WTC11 (cell line): ENCODE measurements at regions not wholly inside any gene's neighbourhood (a gene's known extent, or its start where the extent isn't known, plus 50 kb on each side); places are given as distances from the start of the nearest gene placed in this dataset.

ENCODE experiments used
- ATAC-seq: fragments of 200-7000 bp; cut with Tn5 transposase; 2 replicates; pipeline ENCODE4 v1.10.0; 2021; ENCODE audit warnings: mild to moderate bottlenecking, moderate library complexity
- CTCF ChIA-PET: fragments of 300-600 bp; sonication (Branson Sonifier 250); formaldehyde crosslinking; loops from one replicate; lab custom pipeline; 2021; ENCODE audit warnings: antibody characterized with exemption; lab: Charles Lee
- POLR2A ChIA-PET: fragments of 350-600 bp; sonication (Branson Sonifier 250); formaldehyde crosslinking; loops from one replicate; lab custom pipeline; 2021; ENCODE audit warnings: antibody characterized with exemption; lab: Charles Lee
- DNase-seq: peaks from one replicate; pipeline ENCODE4 v3.0.0; 2021; ENCODE audit warnings: low spot score
- H3K27ac Mint-ChIP-seq: 2 replicates; pipeline ENCODE4 v1.8.0; 2021; ENCODE audit warnings: mixed read lengths
- H3K27me3 Mint-ChIP-seq: 2 replicates; pipeline ENCODE4 v1.8.0; 2021; ENCODE audit warnings: low read depth, mild to moderate bottlenecking, moderate library complexity, mixed read lengths
- H3K36me3 Mint-ChIP-seq: 2 replicates; pipeline ENCODE4 v1.8.0; 2021; ENCODE audit warnings: mixed read lengths
- H3K4me1 Mint-ChIP-seq: 2 replicates; pipeline ENCODE4 v1.8.0; 2022; ENCODE audit warnings: mixed read lengths
- H3K4me3 Mint-ChIP-seq: 2 replicates; pipeline ENCODE4 v1.8.0; 2021; ENCODE audit warnings: mild to moderate bottlenecking, moderate library complexity, mixed read lengths
- H3K9me3 Mint-ChIP-seq: 2 replicates; pipeline ENCODE4 v1.8.0; 2021; ENCODE audit warnings: mixed read lengths
- CBFB ChIP-seq: sonication (generic); formaldehyde crosslinking; IDR thresholded peaks from 2 replicates; pipeline ENCODE4 v1.8.1; 2022; ENCODE audit warnings: mild to moderate bottlenecking, low read depth, missing genetic modification reagents
- FOXJ3 ChIP-seq: sonication (generic); formaldehyde crosslinking; IDR thresholded peaks from 2 replicates; pipeline ENCODE4 v1.9.0; 2021; ENCODE audit warnings: missing genetic modification reagents, mild to moderate bottlenecking, borderline replicate concordance
- FOXP1 ChIP-seq: sonication (generic); formaldehyde crosslinking; IDR thresholded peaks from 2 replicates; pipeline ENCODE4 v1.8.0; 2022; ENCODE audit warnings: missing genetic modification reagents, mild to moderate bottlenecking, moderate library complexity, borderline replicate concordance
- GTF2I ChIP-seq: fragments of 250-450 bp; sonication (Bioruptor Pico); conservative IDR thresholded peaks from 2 replicates; pipeline ENCODE4 v1.4.0; 2021; ENCODE audit warnings: mild to moderate bottlenecking
- HMGA2 ChIP-seq: fragments of 250-450 bp; sonication (Bioruptor Pico); IDR thresholded peaks from 2 replicates; pipeline ENCODE4 v1.4.0; 2021; ENCODE audit warnings: mild to moderate bottlenecking, moderate library complexity
- SP1 ChIP-seq: sonication (generic); formaldehyde crosslinking; conservative IDR thresholded peaks from 2 replicates; pipeline ENCODE4 v1.8.1; 2022; ENCODE audit warnings: missing genetic modification reagents
- TF ChIP-seq, protein P1 (sequence below): fragments of 250-450 bp; sonication (Bioruptor Pico); IDR thresholded peaks from 2 replicates; pipeline ENCODE4 v1.9.0; 2021; ENCODE audit warnings: mild to moderate bottlenecking, borderline replicate concordance
- TF ChIP-seq, protein P2 (sequence below): sonication (generic); formaldehyde crosslinking; IDR thresholded peaks from 2 replicates; pipeline ENCODE4 v1.8.1; 2022; ENCODE audit warnings: low read depth, missing genetic modification reagents, borderline replicate concordance
- TF ChIP-seq, protein P3 (sequence below): fragments of 250-450 bp; sonication (Bioruptor Pico); conservative IDR thresholded peaks from 2 replicates; pipeline ENCODE4 v1.9.0; 2021; ENCODE audit warnings: mild to moderate bottlenecking
- TF ChIP-seq, protein P4 (sequence below): sonication (generic); formaldehyde crosslinking; conservative IDR thresholded peaks from 2 replicates; pipeline ENCODE4 v1.8.1; 2023; ENCODE audit warnings: mild to moderate bottlenecking, low read depth, missing genetic modification reagents, moderate library complexity
- TF ChIP-seq, protein P5 (sequence below): sonication (generic); formaldehyde crosslinking; IDR thresholded peaks from 2 replicates; pipeline ENCODE4 v1.8.1; 2023; ENCODE audit warnings: mild to moderate bottlenecking, missing genetic modification reagents

DNA sequence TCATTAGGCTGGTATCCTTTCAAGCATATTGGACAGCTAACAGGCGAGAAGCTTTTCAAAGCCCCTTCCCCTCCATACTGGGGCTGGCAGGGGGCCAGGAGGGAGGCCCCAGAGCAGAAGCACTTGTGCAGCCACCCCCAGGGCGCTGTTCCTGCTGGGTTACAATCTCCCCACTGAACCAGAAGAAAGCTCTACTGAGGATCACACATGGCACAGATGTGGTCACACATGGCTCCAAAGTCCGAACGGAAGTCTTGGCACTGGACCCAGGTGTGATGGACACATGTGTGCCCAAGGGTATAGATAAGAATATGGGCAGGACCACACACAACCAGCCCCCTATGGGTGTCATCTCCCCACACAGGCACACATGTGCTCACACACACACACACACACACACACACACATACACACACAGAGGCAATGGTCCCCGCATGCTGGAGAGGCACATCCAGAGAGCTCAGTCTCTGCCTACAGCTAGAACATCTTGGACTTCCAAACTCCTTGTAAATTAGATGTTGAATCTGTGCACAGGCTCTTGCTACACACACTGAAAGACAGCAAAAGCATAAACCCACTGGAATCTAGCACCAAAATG lies 56.4 kb downstream of the TTC32 start:
- H3K4me3 Mint-ChIP-seq = no peak overlapping the region
- ChIA-PET POLR2A (no interaction called here), CTCF (interaction anchor here (1.0 kb wide), 1 partner anchor 141 kb away, joined by 3 read pairs; no protein-coding TSS in a partner anchor)
- H3K9me3 Mint-ChIP-seq = peaks cover 11% of the 10 kb centered on the region
- H3K36me3 Mint-ChIP-seq = no peaks in the 10 kb centered on the region
- H3K4me1 Mint-ChIP-seq = no peaks in the 10 kb centered on the region
- no peak overlapping the region for H3K27ac Mint-ChIP-seq
- DNase-seq (no peak), ATAC-seq (no peak)
- H3K27me3 Mint-ChIP-seq = peaks cover 3% of the 10 kb centered on the region; the same call in 1 of the 2 replicates
- TF ChIP-seq, protein P1, sequence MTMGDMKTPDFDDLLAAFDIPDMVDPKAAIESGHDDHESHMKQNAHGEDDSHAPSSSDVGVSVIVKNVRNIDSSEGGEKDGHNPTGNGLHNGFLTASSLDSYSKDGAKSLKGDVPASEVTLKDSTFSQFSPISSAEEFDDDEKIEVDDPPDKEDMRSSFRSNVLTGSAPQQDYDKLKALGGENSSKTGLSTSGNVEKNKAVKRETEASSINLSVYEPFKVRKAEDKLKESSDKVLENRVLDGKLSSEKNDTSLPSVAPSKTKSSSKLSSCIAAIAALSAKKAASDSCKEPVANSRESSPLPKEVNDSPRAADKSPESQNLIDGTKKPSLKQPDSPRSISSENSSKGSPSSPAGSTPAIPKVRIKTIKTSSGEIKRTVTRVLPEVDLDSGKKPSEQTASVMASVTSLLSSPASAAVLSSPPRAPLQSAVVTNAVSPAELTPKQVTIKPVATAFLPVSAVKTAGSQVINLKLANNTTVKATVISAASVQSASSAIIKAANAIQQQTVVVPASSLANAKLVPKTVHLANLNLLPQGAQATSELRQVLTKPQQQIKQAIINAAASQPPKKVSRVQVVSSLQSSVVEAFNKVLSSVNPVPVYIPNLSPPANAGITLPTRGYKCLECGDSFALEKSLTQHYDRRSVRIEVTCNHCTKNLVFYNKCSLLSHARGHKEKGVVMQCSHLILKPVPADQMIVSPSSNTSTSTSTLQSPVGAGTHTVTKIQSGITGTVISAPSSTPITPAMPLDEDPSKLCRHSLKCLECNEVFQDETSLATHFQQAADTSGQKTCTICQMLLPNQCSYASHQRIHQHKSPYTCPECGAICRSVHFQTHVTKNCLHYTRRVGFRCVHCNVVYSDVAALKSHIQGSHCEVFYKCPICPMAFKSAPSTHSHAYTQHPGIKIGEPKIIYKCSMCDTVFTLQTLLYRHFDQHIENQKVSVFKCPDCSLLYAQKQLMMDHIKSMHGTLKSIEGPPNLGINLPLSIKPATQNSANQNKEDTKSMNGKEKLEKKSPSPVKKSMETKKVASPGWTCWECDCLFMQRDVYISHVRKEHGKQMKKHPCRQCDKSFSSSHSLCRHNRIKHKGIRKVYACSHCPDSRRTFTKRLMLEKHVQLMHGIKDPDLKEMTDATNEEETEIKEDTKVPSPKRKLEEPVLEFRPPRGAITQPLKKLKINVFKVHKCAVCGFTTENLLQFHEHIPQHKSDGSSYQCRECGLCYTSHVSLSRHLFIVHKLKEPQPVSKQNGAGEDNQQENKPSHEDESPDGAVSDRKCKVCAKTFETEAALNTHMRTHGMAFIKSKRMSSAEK (CRISPR knock-in tag) = no peak
- no peak for TF ChIP-seq GTF2I (CRISPR knock-in tag)
- TF ChIP-seq, protein P2, sequence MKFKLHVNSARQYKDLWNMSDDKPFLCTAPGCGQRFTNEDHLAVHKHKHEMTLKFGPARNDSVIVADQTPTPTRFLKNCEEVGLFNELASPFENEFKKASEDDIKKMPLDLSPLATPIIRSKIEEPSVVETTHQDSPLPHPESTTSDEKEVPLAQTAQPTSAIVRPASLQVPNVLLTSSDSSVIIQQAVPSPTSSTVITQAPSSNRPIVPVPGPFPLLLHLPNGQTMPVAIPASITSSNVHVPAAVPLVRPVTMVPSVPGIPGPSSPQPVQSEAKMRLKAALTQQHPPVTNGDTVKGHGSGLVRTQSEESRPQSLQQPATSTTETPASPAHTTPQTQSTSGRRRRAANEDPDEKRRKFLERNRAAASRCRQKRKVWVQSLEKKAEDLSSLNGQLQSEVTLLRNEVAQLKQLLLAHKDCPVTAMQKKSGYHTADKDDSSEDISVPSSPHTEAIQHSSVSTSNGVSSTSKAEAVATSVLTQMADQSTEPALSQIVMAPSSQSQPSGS (CRISPR knock-in tag) = no peak
- TF ChIP-seq CBFB (CRISPR knock-in tag) = no peak
- no peak for TF ChIP-seq FOXP1 (CRISPR knock-in tag)
- TF ChIP-seq, protein P3, sequence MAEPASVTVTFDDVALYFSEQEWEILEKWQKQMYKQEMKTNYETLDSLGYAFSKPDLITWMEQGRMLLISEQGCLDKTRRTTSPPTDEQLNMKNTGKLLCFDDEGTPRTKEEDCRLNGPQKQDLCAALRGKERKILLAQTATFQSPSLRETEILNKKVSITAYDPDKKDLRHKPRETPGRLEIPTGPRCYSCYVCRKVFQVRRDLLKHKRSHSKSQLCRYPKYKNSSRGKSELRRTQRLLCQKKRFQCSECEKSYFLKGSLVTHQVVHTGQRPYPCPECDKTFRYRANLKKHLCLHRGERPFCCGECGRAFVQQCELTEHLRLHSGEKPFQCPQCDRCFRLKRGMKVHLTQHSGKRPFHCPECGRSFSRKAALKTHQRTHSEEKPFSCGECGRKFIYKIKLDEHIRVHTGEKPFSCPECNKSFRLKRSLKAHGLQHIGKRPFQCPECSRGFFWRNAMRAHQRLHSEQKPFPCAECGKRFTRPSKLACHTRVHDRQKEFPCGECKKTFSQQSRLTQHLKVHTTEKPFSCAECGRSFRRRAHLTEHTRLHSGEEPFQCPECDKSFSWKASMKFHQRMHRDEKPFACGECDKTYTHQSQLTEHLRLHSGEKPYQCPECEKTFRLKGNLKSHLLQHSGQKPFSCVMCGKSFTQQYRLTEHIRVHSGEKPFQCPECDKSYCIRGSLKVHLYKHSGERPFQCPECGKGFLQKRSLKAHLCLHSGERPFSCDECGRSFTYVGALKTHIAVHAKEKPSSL = no peak
- TF ChIP-seq, protein P4, sequence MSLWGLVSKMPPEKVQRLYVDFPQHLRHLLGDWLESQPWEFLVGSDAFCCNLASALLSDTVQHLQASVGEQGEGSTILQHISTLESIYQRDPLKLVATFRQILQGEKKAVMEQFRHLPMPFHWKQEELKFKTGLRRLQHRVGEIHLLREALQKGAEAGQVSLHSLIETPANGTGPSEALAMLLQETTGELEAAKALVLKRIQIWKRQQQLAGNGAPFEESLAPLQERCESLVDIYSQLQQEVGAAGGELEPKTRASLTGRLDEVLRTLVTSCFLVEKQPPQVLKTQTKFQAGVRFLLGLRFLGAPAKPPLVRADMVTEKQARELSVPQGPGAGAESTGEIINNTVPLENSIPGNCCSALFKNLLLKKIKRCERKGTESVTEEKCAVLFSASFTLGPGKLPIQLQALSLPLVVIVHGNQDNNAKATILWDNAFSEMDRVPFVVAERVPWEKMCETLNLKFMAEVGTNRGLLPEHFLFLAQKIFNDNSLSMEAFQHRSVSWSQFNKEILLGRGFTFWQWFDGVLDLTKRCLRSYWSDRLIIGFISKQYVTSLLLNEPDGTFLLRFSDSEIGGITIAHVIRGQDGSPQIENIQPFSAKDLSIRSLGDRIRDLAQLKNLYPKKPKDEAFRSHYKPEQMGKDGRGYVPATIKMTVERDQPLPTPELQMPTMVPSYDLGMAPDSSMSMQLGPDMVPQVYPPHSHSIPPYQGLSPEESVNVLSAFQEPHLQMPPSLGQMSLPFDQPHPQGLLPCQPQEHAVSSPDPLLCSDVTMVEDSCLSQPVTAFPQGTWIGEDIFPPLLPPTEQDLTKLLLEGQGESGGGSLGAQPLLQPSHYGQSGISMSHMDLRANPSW (CRISPR knock-in tag) = no peak
- no peak for TF ChIP-seq FOXJ3 (CRISPR knock-in tag)

DNA sequence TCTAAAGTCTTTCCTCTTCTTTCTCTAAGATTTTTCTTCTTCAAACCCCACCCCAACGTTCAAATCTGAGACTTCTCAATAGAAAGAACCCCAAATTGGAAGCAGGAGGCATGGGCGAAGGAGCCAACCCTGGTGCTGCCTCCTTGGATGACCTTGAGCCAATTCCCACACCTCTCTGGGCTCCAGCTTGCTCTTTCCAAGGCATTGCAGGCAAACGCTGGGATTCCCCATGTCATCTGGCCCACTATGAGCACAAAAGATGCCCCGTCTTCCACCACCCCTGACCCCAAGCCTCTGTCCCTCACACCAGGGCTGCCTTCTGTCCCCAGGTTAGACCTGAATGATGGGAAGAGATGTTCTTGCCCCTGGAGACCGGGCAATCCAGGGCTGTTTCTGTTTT lies 57.0 kb downstream of the TTC32 start:
- Mint-ChIP-seq H3K27me3 (peaks cover 3% of the 10 kb centered on the region), H3K9me3 (peaks cover 11% of the 10 kb centered on the region), H3K4me3 (no peak overlapping the region), H3K36me3 (no peaks in the 10 kb centered on the region), H3K4me1 (no peaks in the 10 kb centered on the region), H3K27ac (no peak overlapping the region)
- no peak for DNase-seq
- CTCF ChIA-PET = no interaction called here
- POLR2A ChIA-PET = no interaction called here
- no peak for ATAC-seq
- TF ChIP-seq HMGA2 (CRISPR knock-in tag) = no peak
- no peak for TF ChIP-seq SP1 (CRISPR knock-in tag)
- TF ChIP-seq, protein P5, sequence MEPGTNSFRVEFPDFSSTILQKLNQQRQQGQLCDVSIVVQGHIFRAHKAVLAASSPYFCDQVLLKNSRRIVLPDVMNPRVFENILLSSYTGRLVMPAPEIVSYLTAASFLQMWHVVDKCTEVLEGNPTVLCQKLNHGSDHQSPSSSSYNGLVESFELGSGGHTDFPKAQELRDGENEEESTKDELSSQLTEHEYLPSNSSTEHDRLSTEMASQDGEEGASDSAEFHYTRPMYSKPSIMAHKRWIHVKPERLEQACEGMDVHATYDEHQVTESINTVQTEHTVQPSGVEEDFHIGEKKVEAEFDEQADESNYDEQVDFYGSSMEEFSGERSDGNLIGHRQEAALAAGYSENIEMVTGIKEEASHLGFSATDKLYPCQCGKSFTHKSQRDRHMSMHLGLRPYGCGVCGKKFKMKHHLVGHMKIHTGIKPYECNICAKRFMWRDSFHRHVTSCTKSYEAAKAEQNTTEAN (CRISPR knock-in tag) = no peak
